HG03135 (cell line): ENCODE measurements at regions not wholly inside any gene's neighbourhood (a gene's known extent, or its start where the extent isn't known, plus 50 kb on each side); places are given as distances from the start of the nearest gene placed in this dataset.
"Not testable (repeated sequence)": the region's sequence is repeated elsewhere in the genome, so short reads cannot be mapped to it uniquely, and the experiment has no call there.

ENCODE experiments used
- ATAC-seq: cut with Tn5 transposase; IDR thresholded peaks from one replicate; pipeline ENCODE4 v1.9.1; 2021; ENCODE audit warnings: mild to moderate bottlenecking, moderate library complexity; ENCODE audit not compliant: unreplicated experiment

DNA sequence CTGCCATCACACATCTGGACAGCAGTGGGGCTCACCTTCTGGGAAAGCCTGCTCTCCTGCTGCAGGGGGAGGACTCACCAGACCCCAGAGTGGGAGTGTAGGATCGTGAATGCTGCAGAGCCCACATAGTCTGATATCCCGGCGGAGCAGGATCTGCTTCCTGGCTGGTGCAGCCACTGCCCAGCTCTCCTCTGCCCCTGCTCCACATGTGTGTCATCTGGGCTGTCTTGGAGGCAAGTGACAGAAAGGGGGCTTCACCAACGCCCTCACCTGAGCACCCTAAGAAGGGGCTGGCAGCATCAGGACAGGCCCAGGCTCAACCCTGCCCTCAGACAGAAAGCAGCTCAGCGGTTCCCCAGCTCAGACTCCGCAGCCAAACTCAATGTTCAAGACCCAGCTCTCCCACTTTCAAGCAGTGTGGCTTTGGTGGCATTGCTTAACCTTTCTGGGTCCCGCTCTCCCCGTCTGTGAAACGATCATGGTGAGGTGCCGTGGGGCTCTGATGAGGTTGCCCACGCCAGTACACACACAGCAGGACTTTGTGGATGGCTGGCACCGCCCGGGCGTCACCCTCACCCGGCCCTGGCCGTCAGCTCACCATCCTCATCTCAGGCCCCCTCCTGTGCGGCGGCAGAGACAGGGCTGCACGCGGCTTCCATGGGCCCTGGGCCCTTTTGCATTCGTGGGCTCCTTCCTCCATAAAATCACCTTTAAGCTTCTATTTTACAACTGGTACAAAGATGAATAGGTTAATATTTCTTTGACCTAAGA is 91.0 kb upstream of the SFSWAP start:
- ATAC-seq: no peak

DNA sequence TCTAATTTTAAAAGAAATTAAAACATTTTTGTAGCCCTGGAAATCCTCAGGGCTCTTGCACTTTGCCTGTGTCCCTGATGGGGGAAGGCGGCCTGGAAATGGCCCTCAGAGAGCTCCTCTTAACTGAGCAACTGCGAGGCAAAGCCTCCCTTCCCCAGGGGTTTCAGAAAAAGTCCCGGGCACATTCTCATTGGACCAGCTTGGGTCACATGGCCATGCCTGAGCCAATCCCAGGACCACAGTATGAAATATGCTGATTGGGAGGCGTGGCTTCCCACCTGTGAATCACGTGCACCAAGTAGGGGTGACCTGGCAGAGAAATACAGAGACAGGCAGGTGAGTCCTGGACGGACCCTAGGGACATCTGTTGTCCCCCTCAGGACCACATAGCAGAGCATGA is 90.4 kb upstream of the SFSWAP start:
- no peak for ATAC-seq

DNA sequence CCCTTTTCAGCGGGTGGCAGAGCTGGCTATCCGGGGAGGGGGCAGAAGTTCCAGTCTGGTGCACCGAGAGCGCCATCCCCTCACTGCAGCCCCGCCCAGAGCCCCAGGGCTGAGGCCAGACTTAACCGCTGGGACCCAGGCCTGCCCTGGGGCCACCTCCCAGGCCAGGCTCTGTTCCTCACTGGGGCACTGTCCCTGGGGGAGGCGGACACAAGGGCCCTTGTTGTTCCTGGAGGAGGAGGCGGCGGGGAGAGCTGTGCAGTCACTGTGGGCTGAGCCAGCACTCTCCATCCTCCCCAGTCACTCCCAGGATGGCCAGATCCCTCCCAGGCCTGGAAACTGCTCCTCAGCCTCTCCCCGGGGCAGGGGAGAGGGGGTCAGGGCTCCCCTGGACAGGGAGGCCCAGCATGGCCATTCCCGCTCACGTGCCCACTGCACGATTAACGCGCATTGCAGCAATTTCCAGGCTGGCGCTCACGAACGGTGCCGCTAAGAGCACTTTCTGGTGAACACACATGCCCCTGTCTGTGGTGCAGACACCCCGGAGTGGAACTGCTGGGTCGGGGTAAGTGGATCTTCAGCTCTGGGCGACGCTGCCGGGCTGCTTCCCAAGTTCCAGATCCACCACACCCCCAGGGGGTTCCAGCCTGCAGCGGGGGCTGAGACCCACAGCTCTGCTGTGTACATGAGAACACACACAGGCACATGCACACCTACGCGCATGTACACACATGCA is 89.8 kb upstream of the SFSWAP start:
- no peak for ATAC-seq

DNA sequence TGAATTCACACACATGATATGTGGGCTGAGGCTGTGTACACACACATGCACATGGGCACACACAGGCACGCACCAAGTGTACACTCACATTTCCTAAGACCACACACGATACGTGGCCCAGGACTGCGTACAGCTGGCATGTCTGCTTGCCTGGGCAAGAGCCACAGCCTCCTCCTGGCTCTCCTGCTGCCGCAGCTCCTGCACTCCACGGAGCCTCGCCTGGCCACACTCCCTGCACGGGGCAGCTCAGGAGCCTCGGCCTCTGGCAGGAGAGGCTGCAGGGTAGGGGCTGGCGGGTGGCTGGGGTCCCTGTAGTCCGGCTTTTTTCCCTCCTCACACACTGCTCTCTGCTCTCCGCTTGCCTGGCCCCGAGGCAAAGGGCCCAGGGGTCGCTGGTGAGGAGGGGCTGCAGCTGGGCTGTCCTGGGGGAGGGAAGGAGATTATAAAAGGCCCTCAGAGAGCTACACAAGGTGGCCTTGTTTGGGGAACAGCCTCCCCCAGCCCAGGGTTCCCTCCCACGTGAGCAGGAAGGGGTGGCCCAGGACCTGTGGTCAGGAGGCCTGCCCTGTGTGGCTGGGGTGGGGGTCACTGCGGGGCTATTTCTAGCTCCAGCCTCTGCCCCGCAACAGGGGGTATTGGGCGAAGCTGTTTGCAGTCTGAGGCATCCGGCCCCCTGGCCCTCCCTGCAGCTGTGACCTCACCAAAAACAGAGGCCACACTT is 89.0 kb upstream of the SFSWAP start:
- ATAC-seq: no peak

DNA sequence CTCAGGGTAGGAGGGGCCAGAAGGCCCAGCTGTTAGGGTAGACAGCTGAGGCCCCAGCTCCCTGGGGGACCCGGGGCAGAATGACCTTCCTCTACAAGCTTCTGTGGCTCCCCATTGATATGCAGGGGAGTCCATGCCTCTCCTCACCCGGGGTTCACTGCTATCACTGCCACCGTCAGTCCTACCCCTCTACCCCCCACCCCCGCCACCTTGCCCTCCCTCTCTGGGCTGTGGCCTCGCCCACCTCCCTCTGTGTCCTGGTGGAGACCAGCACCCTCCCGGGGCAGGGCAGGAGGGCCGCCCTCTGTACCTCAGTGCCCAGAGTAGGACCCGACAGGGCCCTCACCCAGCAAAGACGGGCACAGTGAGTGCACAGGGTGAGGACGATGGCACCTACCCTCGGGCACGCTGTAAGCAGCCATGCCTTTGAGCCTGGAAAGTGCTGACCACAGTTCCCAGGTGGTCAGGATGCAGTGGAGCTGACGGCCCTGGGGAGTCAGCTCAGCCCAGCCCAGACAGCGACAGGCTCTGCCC is 88.4 kb upstream of the SFSWAP start:
- ATAC-seq: no peak

DNA sequence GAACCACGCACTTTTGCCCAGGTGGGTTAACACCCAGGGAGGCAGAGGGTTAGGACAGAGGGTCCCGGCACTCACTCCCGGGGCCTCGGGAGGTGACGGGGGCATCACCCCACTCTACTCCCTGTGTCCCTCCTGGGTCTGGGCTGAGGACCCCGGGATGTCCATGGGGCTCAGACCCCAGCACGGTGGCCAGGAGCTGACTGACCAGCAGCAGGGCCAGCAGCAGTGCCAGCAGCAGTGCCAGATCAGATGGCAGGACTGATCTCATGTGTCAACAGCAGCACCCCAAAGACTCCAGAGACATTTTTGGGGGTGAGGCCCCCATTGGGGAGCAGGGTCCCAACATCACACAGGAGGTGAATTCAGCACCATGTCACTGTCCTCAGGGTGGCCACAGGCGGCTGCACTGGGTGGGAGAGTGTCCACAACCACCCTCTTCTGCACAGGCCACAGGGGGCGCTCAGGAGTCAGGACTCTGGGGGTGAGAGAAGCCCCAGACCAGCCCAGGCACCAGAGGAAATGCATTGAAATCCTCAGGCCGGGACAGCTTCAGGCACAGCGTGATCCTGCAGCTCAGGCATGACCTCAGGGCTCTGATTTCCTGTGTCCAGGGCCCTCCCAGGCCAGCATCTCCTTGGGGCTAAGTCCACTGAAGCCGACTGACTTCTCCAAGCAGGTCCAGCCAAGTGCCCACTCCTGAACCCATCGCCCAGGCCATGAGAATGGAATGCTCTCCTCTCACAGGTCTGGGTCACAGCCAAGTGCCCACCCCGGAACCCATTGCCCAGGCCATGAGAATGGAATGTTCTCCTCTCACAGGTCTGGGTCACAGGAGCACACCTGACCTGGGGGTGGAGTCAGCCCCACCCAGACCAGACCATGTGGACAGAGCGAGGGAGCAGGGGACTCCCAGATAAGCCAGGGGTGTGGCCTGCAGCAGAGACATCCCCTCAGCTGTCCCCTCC is 87.2 kb upstream of the SFSWAP start:
- ATAC-seq: not testable (repeated sequence)

DNA sequence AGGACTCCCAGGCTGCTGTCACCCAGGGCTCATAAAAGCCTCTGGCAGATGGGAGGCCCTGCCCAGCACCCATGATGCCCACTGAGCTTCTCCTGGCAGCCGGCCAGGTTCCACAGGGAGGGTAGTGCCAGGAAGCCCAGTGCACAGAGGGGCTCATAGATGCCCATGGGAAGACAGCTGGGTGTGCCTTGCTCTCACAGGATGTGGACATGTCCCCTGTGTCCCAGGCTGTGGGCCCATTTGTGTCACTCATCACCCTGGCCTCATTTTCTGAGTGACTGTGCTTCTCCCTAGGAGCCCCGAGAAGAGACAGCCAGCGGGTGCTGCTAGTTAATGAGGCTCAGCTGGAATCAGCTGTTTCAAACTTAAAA is 86.5 kb upstream of the SFSWAP start:
- not testable (repeated sequence) for ATAC-seq

DNA sequence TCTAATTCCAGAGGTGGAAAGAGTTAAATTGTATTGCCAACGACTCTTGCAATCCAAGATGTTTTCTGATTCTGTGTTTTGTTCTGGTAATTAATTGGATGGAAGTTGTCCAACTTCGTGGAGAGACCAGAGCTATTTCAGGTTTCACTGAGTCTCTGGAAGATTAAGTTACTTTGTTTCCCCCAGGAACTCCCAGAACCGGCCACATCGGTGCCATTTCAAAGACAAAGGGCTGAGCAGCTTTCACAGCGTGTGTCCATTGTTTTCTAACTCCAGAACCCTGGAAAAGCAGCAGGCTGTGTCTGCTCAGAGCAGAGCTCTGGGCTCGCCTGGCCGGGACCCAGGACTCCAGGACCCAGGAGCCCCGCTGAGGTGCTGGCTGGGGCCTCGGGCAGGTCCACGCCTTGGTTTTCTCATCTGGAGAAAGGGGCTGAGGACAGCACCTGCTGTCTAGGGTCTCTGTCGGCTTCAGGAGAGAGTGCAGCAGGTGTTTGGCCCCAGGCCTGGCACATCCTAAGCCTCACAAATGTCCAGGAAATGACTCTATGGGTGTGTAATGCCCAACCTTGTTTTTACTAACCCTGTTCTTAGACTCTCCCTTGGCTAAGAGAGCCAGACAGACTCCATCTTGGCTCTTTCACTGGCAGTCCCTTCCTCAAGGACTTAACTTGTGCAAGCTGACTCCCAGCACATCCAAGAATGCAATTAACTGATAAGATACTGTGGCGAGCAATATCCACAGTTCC is 86.0 kb upstream of the SFSWAP start:
- not testable (repeated sequence) for ATAC-seq

DNA sequence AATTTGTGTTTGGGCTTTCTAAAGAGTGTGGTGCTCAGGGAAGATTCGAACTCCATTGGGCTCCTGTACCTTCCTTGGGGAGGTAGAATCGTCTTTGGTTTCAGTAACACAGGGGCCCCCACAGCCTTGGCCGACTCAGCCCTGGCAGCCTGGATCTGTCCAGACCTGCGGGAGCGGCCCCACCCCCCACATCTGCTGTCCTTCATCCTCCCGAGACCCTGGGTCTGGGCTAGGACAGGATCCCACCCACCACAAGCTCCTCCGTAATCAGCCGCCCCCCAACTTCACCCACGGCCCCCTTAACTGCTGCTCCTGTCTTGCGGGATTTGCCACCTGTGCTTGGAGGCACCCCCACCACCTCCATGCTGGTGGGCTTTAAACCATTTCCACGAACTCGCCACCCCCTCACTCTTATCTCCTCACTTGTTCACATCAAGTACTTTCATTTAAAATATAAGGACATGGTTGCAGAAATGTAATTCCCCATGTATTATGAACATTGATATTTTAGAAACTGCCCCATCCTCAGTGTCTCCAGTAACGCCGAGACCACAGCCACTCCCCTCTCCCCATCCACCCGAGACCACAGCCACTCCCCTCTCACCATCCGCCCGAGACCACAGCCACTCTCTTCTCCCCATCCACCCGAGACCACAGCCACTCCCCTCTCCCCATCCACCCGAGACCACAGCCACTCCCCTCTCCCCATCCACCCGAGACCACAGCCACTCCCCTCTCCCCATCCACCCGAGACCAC is 84.7 kb upstream of the SFSWAP start:
- ATAC-seq: not testable (repeated sequence)

DNA sequence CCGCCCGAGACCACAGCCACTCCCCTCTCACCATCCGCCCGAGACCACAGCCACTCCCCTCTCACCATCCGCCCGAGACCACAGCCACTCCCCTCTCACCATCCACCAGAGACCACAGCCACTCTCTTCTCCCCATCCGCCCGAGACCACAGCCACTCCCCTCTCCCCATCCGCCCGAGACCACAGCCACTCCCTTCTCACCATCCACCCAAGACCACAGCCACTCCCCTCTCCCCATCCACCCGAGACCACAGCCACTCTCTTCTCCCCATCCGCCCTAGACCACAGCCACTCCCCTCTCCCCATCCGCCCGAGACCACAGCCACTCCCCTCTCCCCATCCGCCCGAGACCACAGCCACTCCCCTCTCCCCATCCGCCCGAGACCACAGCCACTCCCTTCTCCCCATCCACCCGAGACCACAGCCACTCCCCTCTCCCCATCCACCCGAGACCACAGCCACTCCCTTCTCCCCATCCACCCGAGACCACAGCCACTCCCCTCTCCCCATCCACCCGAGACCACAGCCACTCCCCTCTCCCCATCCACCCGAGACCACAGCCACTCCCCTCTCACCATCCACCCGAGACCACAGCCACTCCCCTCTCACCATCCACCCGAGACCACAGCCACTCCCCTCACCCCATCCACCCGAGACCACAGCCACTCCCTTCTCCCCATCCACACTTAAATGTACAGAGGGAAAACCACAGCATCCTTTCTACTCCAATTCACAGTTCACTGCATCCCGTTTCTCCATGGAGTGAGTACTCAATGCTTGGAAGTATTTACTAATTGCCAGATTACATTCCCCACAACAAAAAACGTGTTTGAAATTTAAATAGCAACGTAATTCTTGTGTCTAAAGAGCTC is 83.5 kb upstream of the SFSWAP start:
- not testable (repeated sequence) for ATAC-seq

DNA sequence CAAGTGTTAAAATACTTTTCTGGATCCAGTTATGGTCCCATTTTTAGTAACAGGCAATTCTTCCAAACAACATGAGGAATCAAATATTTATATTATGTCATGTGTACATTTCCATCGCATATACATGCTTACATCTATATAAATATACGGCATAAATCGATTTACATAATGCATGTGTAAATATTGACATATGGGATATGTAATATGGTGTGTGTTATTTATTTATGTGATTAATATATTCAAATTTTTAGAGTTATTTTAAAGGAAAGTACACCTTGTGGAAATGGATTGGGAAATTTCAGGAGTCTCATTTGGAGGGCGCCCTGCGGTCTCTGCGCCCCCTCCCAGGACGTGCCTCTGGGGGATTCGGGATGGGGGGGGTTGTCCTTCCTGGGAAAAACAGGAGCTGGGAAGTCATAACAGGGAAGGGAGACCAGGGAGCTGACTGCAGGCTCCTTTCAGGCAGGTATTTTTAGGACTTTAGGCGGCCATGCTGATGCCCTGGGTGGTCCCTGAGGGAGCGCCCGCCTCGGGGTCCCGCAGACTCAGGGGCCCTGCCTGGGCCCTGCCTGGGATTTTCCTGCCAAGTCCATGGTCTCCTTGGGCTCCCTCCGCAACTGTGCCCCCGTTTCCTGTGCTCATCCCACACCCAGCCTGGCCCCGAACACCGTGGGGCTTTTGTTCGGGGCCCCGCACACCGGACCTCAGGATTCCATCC is 82.7 kb upstream of the SFSWAP start:
- ATAC-seq: no peak

DNA sequence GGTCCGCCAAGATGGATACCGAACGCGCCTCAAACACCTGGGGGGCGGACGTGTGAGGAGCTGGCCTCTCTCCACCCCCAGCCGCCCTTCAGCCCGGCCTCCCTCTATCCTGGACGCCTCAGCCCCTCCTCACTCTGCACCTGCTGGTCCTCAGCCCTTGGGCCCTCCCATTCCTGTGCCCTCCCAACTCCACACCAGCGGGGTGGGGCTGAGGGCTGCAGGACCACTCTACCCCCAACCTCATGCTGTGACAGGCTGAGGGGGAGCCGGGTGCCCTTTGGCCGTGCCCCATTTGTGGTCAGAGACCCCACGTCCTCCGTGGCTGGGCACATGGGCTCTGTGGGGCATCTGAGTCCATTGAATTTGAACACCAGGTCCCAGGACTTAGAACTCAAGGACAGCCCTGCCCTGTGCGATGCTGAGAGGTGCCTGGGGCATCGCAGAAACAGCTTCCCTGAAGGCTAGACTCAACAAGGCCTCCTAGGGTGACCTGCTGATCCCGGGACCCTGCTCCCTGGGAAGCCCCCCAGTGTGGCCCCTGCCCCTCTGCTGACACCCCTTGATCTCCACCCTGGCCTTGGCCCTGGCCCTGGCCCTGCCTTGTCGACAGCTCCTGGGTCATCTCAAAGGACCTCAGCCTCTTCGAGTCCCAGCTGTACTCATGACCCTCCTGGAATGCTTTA is 82.0 kb upstream of the SFSWAP start:
- no peak for ATAC-seq

DNA sequence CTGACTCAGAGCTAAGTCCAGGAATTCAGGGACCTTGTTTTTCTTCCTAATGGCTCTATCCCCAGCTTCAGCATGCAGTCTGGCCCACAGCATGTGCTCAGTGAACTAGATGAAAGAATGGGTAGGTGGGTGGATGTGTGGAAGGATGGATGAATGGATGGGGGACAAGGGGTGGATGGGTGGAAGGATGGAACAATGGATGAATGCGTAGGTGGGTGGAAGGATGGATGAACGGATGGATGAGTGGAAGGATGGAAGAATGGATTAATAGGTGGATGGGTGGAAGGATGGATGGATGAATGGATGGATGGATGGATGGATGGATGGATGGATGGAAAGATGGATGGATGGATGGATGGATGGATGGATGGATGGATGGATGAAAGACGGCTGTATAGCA is 79.7 kb upstream of the SFSWAP start:
- no peak for ATAC-seq

DNA sequence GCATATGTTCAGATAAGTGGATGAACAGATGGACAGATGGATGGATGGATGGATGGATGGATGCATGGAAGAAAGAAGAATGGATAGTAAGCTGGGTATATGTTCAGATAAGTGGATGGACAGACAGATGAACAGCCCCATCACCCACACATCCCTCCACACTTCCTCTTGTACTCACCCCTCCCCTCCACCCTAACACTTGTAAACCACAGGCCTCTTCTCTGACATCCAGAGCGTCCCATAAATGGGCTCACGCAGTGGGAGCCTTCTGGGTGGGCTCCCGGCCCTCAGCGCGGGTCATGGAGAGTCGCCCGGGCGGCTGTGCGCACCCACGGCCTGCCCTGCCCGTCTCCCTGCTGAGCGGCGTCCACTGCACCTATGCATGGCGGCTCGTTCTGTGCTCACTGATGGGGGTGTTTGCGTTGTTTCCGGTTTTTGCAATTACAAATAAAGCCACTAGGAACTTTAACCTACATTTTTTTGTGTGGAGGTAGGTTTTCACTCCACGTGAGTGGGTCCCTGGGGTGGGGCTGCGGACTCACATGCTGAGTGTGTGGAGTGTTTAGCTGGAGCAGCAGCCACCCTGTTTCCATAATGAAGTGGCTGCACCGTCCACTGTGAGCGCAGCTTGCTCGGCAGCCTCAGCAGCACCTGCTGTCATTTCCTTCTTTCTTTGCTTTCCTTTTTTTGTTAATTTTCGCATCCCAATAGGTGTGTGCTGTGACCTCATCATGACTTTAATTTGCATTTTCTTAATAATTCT is 78.8 kb upstream of the SFSWAP start:
- not testable (repeated sequence) for ATAC-seq

DNA sequence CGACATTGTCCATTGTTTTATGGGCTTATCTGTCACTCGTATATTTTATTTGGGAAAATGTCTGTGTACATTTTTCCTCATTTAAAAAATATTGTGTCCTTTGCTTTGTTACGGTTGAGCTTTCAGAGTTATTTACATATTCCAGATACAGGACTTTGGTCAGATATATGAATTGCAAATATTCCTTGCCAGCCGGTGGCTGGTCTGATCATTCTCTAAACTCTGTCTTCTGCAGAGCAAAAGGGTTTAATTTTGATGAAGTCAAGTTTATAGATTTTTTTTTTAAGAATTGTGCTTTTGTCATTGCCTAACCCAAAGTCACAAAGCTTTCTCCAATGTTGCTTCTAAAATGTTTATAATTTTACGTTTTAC is 78.3 kb upstream of the SFSWAP start:
- ATAC-seq: not testable (repeated sequence)

DNA sequence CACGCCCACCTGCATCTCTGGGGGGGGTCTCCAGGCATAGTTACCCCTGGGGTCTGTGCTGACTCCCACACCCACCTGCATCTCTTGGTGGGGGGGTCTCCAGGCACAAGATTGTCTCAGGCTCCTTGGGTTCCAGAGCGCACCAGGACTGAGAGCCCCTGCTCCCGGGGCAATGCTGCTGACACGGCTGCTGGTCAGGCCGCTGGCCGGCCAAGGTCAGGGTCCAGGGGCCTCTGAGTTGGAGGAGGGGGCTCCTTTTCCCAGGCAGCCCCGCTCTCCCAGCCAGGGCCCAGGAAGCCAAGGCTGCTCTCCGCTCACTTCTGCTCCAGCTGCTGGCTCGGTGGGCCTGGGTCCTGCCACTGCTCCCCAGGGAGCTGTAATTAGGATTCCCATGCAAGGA is 77.3 kb upstream of the SFSWAP start:
- not testable (repeated sequence) for ATAC-seq
